NCI-H446 (cell line): ENCODE measurements at regions not wholly inside any gene's neighbourhood (a gene's known extent, or its start where the extent isn't known, plus 50 kb on each side); places are given as distances from the start of the nearest gene placed in this dataset.
"Not testable (repeated sequence)": the region's sequence is repeated elsewhere in the genome, so short reads cannot be mapped to it uniquely, and the experiment has no call there.

Experiments used
- DNase-seq, 2 experiments: peaks; one replicate each; lab custom pipeline; 2025; lab: John Stamatoyannopoulos, UW

DNA sequence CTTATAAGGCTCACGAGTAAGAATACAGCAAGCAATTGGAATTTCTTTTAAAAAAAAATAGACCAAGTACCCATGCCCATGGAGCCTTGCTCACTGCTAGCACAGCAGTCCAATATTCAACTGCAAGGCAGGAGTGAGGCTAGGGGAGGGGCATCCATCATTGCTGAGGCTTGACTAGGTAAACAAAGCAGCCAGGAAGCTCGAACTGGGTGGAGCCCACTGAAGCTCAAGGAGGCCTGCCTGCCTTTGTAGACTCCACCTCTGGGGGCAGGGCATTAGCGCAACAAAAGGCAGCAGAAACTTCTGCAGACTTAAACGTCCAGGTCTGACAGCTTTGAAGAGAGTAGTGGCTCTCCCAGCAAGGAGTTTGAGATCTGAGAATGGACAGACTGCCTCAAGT lies 84.0 kb upstream of the STEAP1 start:
- DNase-seq, result not testable (repeated sequence)

DNA sequence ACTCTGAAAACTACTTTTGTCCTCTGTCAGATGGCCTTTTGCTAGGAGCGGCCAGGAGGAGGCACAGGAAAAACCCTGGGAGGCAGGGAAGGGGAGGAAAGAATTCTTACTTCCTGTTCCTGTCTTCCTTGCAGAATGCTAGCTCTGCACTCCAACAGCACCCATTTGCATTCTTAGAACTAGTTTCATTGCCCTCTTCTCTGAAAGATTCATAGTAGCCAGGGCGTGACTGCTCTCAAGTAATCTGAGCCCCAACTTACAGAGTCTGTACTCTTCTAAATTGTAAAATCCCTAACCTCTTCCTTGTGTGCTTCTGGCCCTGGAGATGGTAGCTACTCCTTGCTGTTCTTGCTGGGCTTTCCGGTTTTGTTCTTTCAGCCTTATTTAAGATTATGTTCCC lies 75.3 kb upstream of the STEAP1 start:
- DNase-seq, result no peak

DNA sequence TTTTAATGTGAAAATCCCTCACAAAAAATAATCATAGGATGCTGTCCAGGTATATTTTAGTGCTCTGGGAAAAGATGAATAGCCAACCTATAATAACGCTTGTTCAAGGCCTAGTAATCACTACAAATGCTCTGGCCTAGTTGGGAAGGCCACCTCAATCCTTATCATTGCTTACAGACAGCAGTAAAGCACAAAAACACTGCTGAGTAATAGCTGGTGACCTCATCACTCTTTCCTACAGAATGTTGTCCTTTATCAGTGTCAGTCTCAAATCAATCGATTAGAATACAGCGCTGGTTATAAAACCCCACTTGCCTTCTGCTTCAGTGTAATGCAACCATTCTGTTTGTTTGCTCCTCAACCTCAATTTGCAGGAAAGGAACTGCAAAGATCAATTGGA lies 72.6 kb upstream of the STEAP1 start:
- DNase-seq, result no peak

DNA sequence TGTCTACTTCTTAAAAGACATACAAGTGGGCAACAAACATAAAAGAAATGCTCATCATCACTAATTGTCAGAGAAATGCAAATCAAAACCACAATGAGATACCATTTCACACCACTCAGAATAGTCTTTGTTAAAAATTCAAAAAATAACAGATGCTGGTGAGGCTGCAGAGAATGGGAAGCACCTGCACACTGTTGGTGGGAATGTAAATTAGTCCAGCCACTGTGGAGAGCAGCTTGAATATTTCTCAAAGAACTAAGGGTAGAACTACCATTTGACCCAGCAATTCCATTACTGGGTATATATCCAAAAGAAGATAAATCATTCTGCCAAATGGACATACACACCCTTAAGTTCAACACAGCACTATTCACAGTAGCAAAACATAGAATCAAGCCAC lies 61.8 kb upstream of the STEAP1 start:
- no peak for DNase-seq

DNA sequence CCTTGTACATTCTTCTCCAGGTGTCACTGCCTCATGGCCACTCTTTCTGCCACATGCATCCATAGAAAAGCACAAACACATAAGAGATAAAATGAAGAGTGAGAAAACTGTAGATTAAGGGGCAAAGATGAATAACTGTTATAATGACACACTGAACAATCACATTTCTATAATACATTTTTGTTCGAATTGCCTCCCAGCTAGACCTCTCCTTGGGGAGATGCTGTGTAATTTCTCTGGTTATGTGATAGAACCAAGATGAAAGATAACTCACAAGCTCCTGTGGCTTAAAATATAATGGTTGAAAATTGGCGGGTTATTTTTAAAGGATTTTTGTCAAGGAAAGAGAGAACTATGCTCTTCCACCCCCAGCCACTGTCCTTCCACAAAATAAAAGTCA lies 60.2 kb upstream of the STEAP1 start:
- DNase-seq, result no peak
